H1 (cell line): ENCODE measurements at regions not wholly inside any gene's neighbourhood (a gene's known extent, or its start where the extent isn't known, plus 50 kb on each side); places are given as distances from the start of the nearest gene placed in this dataset.

Experiments
- CTCF ChIA-PET: fragments of 300-600 bp; sonication (Branson Sonifier 250); formaldehyde crosslinking; loops from one replicate; lab custom pipeline; 2021; ENCODE audit not compliant: partially characterized antibody; lab: Charles Lee
- POLR2A ChIA-PET: fragments of 300-600 bp; sonication (Branson Sonifier 250); formaldehyde crosslinking; loops from one replicate; lab custom pipeline; 2021; ENCODE audit warnings: inconsistent platforms; ENCODE audit not compliant: partially characterized antibody; lab: Charles Lee
- DNase-seq, 2 experiments: peaks; one replicate each; pipeline versions ENCODE4 v3.0.0 to v3.0.0-alpha.2; 2010 to 2022; ENCODE audit warnings: low spot score in 2 of 2, low read depth in 1 of 2, mixed read lengths in 1 of 2
- FAIRE-seq: peaks from 2 replicates; lab custom pipeline; 2011; peaks lifted over from hg19 to GRCh38; lab: Jason Lieb, UNC
- H2AFZ ChIP-seq: 2 replicates; pipeline ENCODE4 v1.8.1; 2012; ENCODE audit warnings: low read length, inconsistent platforms
- H2AK5ac ChIP-seq: 2 replicates; pipeline ENCODE4 v1.6.1; 2013; ENCODE audit warnings: low read depth, low read length
- H2BK120ac ChIP-seq: replicated peaks from 2 replicates; pipeline ENCODE3; 2013; ENCODE audit warnings: low read depth, low read length, inconsistent platforms
- H2BK12ac ChIP-seq: 2 replicates; pipeline ENCODE4 v1.6.1; 2013; ENCODE audit warnings: low read depth, low read length
- H2BK15ac ChIP-seq: 2 replicates; pipeline ENCODE4 v1.6.1; 2013; ENCODE audit warnings: low read length
- H2BK20ac ChIP-seq: 2 replicates; pipeline ENCODE4 v1.6.1; 2013; ENCODE audit warnings: low read length
- H2BK5ac ChIP-seq: 2 replicates; pipeline ENCODE4 v1.6.1; 2013; ENCODE audit warnings: low read depth, low read length
- H3K14ac ChIP-seq: 2 replicates; pipeline ENCODE4 v1.6.1; 2013; ENCODE audit warnings: inconsistent platforms; ENCODE audit not compliant: insufficient read length
- H3K18ac ChIP-seq: 2 replicates; pipeline ENCODE4 v1.6.1; 2013; ENCODE audit warnings: low read length; ENCODE audit errors: extremely low read depth
- H3K23ac ChIP-seq: 2 replicates; pipeline ENCODE4 v1.6.1; 2013; ENCODE audit warnings: inconsistent platforms; ENCODE audit not compliant: insufficient read length
- H3K23me2 ChIP-seq: 2 replicates; pipeline ENCODE4 v1.6.1; 2013; ENCODE audit warnings: low read depth, low read length
- H3K27ac ChIP-seq: 2 replicates; pipeline ENCODE4 v1.6.1; 2011; ENCODE audit warnings: low read depth, low read length, inconsistent platforms
- H3K27me3 ChIP-seq, 4 experiments: replicated peaks in 1 of 4; 1 replicate in 1 of 4; 2 replicates in 3 of 4; pipeline versions ENCODE4 v1.6.1 to v1.8.1; 2011 to 2013; ENCODE audit warnings: low read length in 3 of 4, mild to moderate bottlenecking in 3 of 4, inconsistent platforms in 2 of 4, mixed read lengths in 2 of 4, moderate library complexity in 1 of 4; ENCODE audit not compliant: control insufficient read depth in 3 of 4, insufficient read depth in 3 of 4; ENCODE audit errors: extremely low read depth in 1 of 4
- H3K36me3 ChIP-seq, 4 experiments: 2 replicates each; pipeline versions ENCODE4 v1.6.1 to v1.8.1; 2011 to 2013; ENCODE audit warnings: mild to moderate bottlenecking in 4 of 4, low read length in 3 of 4, moderate library complexity in 2 of 4, control low read depth in 1 of 4, inconsistent platforms in 1 of 4; ENCODE audit not compliant: insufficient read depth in 4 of 4, control insufficient read depth in 2 of 4
- H3K4ac ChIP-seq: replicated peaks from 2 replicates; pipeline ENCODE3; 2013; ENCODE audit warnings: low read length, low read depth, mixed read lengths, inconsistent platforms; ENCODE audit not compliant: insufficient read length
- H3K4me1 ChIP-seq, 4 experiments: replicated peaks in 1 of 4; 1 replicate in 1 of 4; 2 replicates in 3 of 4; pipeline versions ENCODE4 v1.6.1 to v1.8.1; 2011 to 2013; ENCODE audit warnings: low read length in 3 of 4, inconsistent platforms in 2 of 4, mixed read lengths in 1 of 4; ENCODE audit not compliant: insufficient read depth in 4 of 4, control insufficient read depth in 3 of 4
- H3K4me2 ChIP-seq, 2 experiments: 2 replicates each; pipeline versions ENCODE4 v1.6.1 to v1.8.1; 2011 to 2013; ENCODE audit warnings: low read depth in 2 of 2, low read length in 2 of 2, control low read depth in 1 of 2, inconsistent platforms in 1 of 2, mild to moderate bottlenecking in 1 of 2; ENCODE audit not compliant: insufficient read depth in 1 of 2
- H3K4me3 ChIP-seq, 4 experiments: fragments of 200-600, 300-600 bp in 1 of 4; sonication (generic), shearing (Covaris generic), sonication (Bioruptor Twin) in 1 of 4; 2 replicates each; pipeline versions ENCODE4 v1.5.1 to v1.8.1; 2011 to 2016; ENCODE audit warnings: low read length in 4 of 4, low read depth in 3 of 4, control low read depth in 2 of 4, inconsistent platforms in 2 of 4, mild to moderate bottlenecking in 2 of 4, mixed read lengths in 1 of 4, moderate library complexity in 1 of 4; ENCODE audit not compliant: insufficient read depth in 2 of 4; ENCODE audit errors: extremely low read depth in 1 of 4
- H3K56ac ChIP-seq: replicated peaks from 2 replicates; pipeline ENCODE3; 2013; ENCODE audit warnings: low read depth, mild to moderate bottlenecking, mixed read lengths, low read length, inconsistent platforms; ENCODE audit not compliant: insufficient read length
- H3K79me1 ChIP-seq: 2 replicates; pipeline ENCODE4 v1.6.1; 2013; ENCODE audit warnings: low read depth, low read length, control low read depth
- H3K79me2 ChIP-seq, 2 experiments: 2 replicates each; pipeline versions ENCODE4 v1.6.1 to v1.8.1; 2012 to 2013; ENCODE audit warnings: low read length in 2 of 2, mild to moderate bottlenecking in 2 of 2, inconsistent platforms in 1 of 2; ENCODE audit not compliant: insufficient read depth in 2 of 2, control insufficient read depth in 1 of 2
- H3K9ac ChIP-seq, 4 experiments: replicated peaks in 1 of 4; 1 replicate in 1 of 4; 2 replicates in 3 of 4; pipeline versions ENCODE4 v1.6.1 to v1.8.1; 2011 to 2013; ENCODE audit warnings: low read depth in 3 of 4, low read length in 3 of 4, control low read depth in 2 of 4, mild to moderate bottlenecking in 2 of 4, moderate library complexity in 2 of 4, inconsistent platforms in 1 of 4; ENCODE audit errors: extremely low read depth in 1 of 4
- H3K9me3 ChIP-seq, 2 experiments: 2 replicates each; pipeline versions ENCODE4 v1.6.1 to v1.8.1; 2012 to 2013; ENCODE audit warnings: mild to moderate bottlenecking in 2 of 2, moderate library complexity in 2 of 2, control low read depth in 1 of 2, inconsistent platforms in 1 of 2, low read depth in 1 of 2, low read length in 1 of 2, mixed read lengths in 1 of 2; ENCODE audit not compliant: insufficient read depth in 2 of 2
- H4K20me1 ChIP-seq, 2 experiments: replicated peaks in 1 of 2; 2 replicates each; pipeline versions ENCODE3 to v1.8.1; 2011 to 2013; ENCODE audit warnings: inconsistent platforms in 2 of 2, low read length in 2 of 2, mild to moderate bottlenecking in 1 of 2; ENCODE audit not compliant: insufficient read depth in 2 of 2, control insufficient read depth in 1 of 2
- H4K5ac ChIP-seq: 2 replicates; pipeline ENCODE4 v1.6.1; 2013; ENCODE audit warnings: low read length, low read depth, mixed read lengths, inconsistent platforms; ENCODE audit not compliant: insufficient read length
- H4K8ac ChIP-seq: 2 replicates; pipeline ENCODE4 v1.8.0; 2013; ENCODE audit warnings: mild to moderate bottlenecking, moderate library complexity, low read length, inconsistent platforms; ENCODE audit not compliant: insufficient read depth; ENCODE audit errors: extremely low read depth
- H4K91ac ChIP-seq: replicated peaks from 2 replicates; pipeline ENCODE3; 2013; ENCODE audit warnings: low read length, mixed read lengths, inconsistent platforms; ENCODE audit not compliant: insufficient read length
- NRF1 ChIP-seq: IDR thresholded peaks from 2 replicates; pipeline ENCODE4 v1.6.1; 2011; ENCODE audit warnings: mild to moderate bottlenecking, low read depth, low read length, improper control_type of control experiment
- RAD21 ChIP-seq, 2 experiments: IDR thresholded peaks in 1 of 2; conservative IDR thresholded peaks in 1 of 2; 2 replicates each; pipeline ENCODE4 v1.6.1; 2011; ENCODE audit warnings: low read depth in 2 of 2, low read length in 2 of 2, improper control_type of control experiment in 1 of 2, inconsistent platforms in 1 of 2, mild to moderate bottlenecking in 1 of 2, moderate library complexity in 1 of 2
- RFX5 ChIP-seq: IDR thresholded peaks from 2 replicates; pipeline ENCODE4 v1.6.1; 2011; ENCODE audit warnings: low read depth, low read length, improper control_type of control experiment, borderline replicate concordance
- SAP30 ChIP-seq: fragments of 300-600 bp; sonication (generic); IDR thresholded peaks from 2 replicates; pipeline ENCODE4 v1.7.1; 2012; ENCODE audit warnings: low read length, moderate library complexity, mild to moderate bottlenecking, inconsistent platforms; ENCODE audit not compliant: insufficient read depth, insufficient replicate concordance
- SRF ChIP-seq: IDR thresholded peaks from 2 replicates; pipeline ENCODE4 v1.6.1; 2011; ENCODE audit warnings: mild to moderate bottlenecking, low read depth, low read length, moderate library complexity
- TCF12 ChIP-seq: IDR thresholded peaks from 2 replicates; pipeline ENCODE4 v1.6.1; 2011; ENCODE audit warnings: low read depth, mild to moderate bottlenecking, low read length
- TEAD4 ChIP-seq: IDR thresholded peaks from 2 replicates; pipeline ENCODE4 v1.6.1; 2012; ENCODE audit warnings: low read depth, low read length, inconsistent platforms, mixed read lengths
- WGBS, 2 experiments: shearing (Covaris generic) in 1 of 2; methylation state at CpG; one replicate each; pipeline versions ENCODE4 v1.1.6 to v1.1.7; 2013 to 2015; ENCODE audit warnings: low lambda C conversion rate in 2 of 2, mixed read lengths in 2 of 2, inconsistent platforms in 1 of 2, low coverage in 1 of 2, missing lambda C conversion rate in 1 of 2; ENCODE audit not compliant: insufficient replicate concordance in 2 of 2, insufficient coverage in 1 of 2, insufficient read length in 1 of 2; ENCODE audit errors: extremely low coverage in 1 of 2, missing lambda C conversion rate in 1 of 2; 5-methylcytosine and 5-hydroxymethylcytosine counted together
- TF ChIP-seq, protein P1 (sequence below): IDR thresholded peaks from 2 replicates; pipeline ENCODE4 v1.6.1; 2011; ENCODE audit warnings: low read depth, mild to moderate bottlenecking, low read length; ENCODE audit not compliant: insufficient read depth
- TF ChIP-seq, protein P2 (sequence below): IDR thresholded peaks from 2 replicates; pipeline ENCODE4 v1.6.1; 2012; ENCODE audit warnings: inconsistent platforms
- TF ChIP-seq, protein P3 (sequence below): IDR thresholded peaks from 2 replicates; pipeline ENCODE4 v1.6.1; 2012; ENCODE audit warnings: inconsistent platforms

DNA sequence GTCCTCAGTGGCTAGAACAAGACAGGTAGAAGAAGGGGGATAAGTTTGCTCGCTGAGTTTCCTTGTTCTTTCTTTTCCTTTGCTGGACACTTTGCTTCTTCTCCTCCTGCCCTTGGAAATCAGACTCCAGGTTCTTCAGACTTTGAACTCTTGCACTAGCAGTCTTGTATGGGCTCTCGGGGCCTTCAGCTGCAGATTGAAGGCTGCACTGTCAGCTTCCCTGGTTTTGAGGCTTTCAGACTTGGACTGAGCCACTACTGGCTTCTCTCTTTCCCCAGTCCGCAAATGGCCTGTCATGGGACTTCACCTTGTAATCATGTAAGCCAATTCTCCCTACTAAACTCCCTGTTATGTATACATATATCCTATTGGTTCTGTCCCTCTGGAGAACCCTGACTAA lies 379.8 kb downstream of the NDFIP2 start:
- H4K91ac ChIP-seq: no peak overlapping the region
- H3K9ac ChIP-seq: no peak overlapping the region
- no peak for FAIRE-seq
- H2AK5ac ChIP-seq: no peak overlapping the region
- TF ChIP-seq TEAD4 (no peak), SAP30 (no peak), SRF (no peak), TCF12 (no peak), RAD21 (IDR thresholded peaks at IDR 0.05 in 1 of 2, conservative IDR thresholded peaks at IDR 0.05 in 1 of 2; ENCODE audit: low read depth in 2 of 2, low read length in 2 of 2) (no peak), NRF1 (no peak), RFX5 (no peak)
- TF ChIP-seq, protein P1, sequence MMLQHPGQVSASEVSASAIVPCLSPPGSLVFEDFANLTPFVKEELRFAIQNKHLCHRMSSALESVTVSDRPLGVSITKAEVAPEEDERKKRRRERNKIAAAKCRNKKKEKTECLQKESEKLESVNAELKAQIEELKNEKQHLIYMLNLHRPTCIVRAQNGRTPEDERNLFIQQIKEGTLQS: no peak
- TF ChIP-seq, protein P2, sequence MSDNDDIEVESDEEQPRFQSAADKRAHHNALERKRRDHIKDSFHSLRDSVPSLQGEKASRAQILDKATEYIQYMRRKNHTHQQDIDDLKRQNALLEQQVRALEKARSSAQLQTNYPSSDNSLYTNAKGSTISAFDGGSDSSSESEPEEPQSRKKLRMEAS: no peak
- TF ChIP-seq, protein P3, sequence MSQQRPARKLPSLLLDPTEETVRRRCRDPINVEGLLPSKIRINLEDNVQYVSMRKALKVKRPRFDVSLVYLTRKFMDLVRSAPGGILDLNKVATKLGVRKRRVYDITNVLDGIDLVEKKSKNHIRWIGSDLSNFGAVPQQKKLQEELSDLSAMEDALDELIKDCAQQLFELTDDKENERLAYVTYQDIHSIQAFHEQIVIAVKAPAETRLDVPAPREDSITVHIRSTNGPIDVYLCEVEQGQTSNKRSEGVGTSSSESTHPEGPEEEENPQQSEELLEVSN: no peak
- TF ChIP-seq, all 59 proteins: peak for 0
- no peaks in the 10 kb centered on the region for H3K4me1 ChIP-seq
- no peaks in the 10 kb centered on the region for H3K27me3 ChIP-seq
- H3K27ac ChIP-seq: no peak overlapping the region
- H3K4me3 ChIP-seq: no peak overlapping the region
- H3K79me2 ChIP-seq: no peaks in the 10 kb centered on the region
- H3K36me3 ChIP-seq: no peaks in the 10 kb centered on the region; a peak in 1 of 8 replicates
- no peak overlapping the region for H4K8ac ChIP-seq
- H2BK120ac ChIP-seq: no peak overlapping the region
- 92% methylated on average over 3 of the region's 3 CpGs; no CpG with 5 or more reads in 1 of the 2 experiments for WGBS, 2 experiments
- no peaks in the 10 kb centered on the region for H3K79me1 ChIP-seq
- no peak overlapping the region for H2BK5ac ChIP-seq
- H3K56ac ChIP-seq: no peak overlapping the region
- no peak overlapping the region for H2AFZ ChIP-seq
- no peak overlapping the region for H2BK12ac ChIP-seq
- H3K9me3 ChIP-seq: no peaks in the 10 kb centered on the region
- H2BK15ac ChIP-seq: no peak overlapping the region
- no peak overlapping the region for H3K4me2 ChIP-seq
- no peak overlapping the region for H3K23ac ChIP-seq
- DNase-seq: no peak
- H3K14ac ChIP-seq: no peak overlapping the region
- no peaks in the 10 kb centered on the region for H4K20me1 ChIP-seq
- POLR2A ChIA-PET: no interaction called here
- CTCF ChIA-PET: no interaction called here
- H2BK20ac ChIP-seq: no peak overlapping the region
- H3K4ac ChIP-seq: no peak overlapping the region
- H3K23me2 ChIP-seq: no peaks in the 10 kb centered on the region
- no peak overlapping the region for H3K18ac ChIP-seq
- no peak overlapping the region for H4K5ac ChIP-seq
